GM19463 (cell line): ENCODE measurements at regions not wholly inside any gene's neighbourhood (a gene's known extent, or its start where the extent isn't known, plus 50 kb on each side); places are given as distances from the start of the nearest gene placed in this dataset.
"Not testable (repeated sequence)": the region's sequence is repeated elsewhere in the genome, so short reads cannot be mapped to it uniquely, and the experiment has no call there.

Experiments used
- ATAC-seq: cut with Tn5 transposase; IDR thresholded peaks from one replicate; pipeline ENCODE4 v1.9.1; 2021; ENCODE audit warnings: mild to moderate bottlenecking, moderate library complexity; ENCODE audit not compliant: unreplicated experiment

- ATAC-seq: no peak
Observed at GRCh38 chr3:70519913-70520659, 207.6 kb upstream of the MDFIC2 start.

GRCh38 chr3:70519026-70519425, 206.6 kb upstream of the MDFIC2 start:
- ATAC-seq: no peak

DNA sequence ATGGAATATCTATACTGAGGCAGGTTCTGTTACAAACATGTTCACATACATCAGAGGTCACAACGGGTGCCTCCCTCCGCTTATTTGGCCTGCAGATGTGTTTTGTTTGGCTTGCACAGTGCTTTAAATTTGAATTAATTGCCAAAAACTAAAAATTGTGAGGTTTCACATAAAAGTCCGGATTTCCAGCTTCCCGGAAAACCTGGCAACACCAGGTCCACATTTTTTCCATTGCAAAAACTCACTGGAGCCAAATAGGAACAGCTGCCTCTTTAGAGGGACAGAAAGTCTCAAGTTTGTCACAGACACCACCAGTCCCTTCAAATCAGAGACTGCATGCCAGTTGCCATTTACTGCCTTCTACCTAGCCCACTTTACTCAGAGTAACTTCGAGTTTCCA, 205.9 kb upstream of the MDFIC2 start:
- ATAC-seq: no peak

- no peak for ATAC-seq
Observed at GRCh38 chr3:70517124-70517890, 204.9 kb upstream of the MDFIC2 start.

DNA sequence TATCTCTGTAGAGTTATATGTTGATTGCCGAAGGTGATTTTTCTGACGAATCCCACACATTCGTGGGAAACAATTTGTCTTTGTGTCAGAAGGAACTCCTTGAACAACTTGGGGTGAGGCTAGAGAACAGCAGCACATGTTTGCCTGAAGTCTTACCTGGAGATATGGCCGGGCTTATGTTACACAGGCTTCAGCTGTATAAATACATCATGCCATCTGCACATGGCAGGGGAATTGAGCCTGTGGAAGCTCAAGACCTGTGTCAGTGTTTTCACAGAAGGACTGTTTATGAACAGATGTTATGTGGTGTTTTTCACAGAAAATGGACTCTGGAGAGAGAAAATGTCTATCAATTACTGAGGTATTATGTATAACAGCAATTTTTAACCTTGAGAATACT, 203.6 kb upstream of the MDFIC2 start:
- no peak for ATAC-seq

DNA sequence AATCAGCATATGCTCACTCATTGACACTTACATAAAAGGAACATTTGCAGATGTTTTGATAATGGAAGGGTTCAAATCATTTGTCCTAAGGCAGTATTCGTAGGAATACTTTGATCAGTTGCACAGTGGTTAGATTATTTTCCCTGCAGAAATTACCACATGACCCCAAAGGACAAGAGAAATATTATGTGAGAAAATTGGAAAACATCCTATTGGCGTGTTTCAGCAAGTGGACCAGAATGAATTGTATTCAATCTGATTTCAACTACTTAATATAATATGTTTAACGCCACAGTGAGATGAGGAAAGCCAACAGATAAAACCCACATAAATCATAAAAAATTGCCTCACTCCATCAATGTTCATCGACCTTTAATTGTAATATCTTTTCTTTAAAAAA, 195.0 kb upstream of the MDFIC2 start:
- no peak for ATAC-seq

DNA sequence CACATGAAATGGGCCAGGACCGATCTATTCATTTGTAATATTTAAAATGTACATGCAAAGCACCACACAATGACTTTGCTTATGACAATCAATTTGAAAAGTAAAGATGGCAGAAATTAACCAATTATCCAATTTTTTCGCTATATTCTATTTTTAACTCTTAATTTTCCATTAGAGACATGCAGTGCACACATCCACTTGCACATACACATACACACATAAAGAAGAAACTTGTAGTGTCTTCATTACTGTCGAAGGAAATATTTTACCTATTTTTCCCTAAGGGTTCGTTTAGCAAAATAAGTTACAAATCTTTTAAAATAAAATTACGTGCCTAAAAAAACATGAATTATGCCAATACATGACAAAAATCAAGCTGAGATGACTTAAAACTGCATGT, 194.3 kb upstream of the MDFIC2 start:
- ATAC-seq: no peak

DNA sequence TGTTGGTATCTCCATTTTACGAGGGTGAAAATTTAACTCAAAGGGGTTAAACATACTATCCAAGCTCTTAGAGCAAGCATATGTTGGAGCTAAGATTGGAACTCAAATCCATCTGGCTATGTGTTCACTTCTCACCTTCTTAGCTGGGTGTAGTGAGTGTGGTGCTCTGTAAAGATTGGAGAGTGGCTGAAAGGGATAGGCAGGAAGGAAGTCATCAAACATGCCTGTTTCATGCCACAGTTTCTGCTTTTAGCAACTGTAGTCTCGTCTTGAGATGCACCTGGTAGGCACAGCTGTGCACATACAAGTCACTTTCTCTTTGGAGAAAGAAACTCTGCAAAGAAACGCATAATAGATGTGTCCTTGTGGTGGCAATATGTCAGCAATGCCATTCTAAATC, 189.1 kb upstream of the MDFIC2 start:
- no peak for ATAC-seq

DNA sequence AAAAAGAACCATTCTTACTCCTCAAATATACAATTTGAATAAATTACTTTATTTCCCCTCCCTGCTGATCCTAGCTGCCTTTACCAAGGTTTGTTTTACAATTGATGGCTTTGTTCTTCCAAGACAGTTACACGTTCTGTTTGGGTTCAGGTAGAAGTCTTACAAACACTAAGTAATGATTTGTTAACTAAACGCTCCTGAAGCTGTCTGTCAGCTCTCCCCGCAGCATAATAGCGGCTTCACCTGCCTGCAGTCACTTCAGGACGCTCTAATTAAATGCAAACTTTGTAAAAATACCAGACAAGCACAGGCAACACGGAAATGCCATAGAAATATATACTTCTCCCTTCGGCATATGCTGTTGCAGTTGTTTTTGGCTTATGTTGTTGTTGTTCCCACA, 176.4 kb upstream of the MDFIC2 start:
- ATAC-seq: no peak

GRCh38 chr3:70488131-70488530, 175.7 kb upstream of the MDFIC2 start:
- ATAC-seq: no peak

- ATAC-seq: no peak
Observed at GRCh38 chr3:70486414-70487017, 174.1 kb upstream of the MDFIC2 start.

GRCh38 chr3:70476174-70476573, 163.7 kb upstream of the MDFIC2 start:
- ATAC-seq: no peak

GRCh38 chr3:70471464-70472342, 159.3 kb upstream of the MDFIC2 start:
- no peak for ATAC-seq

GRCh38 chr3:70466096-70466495, 153.7 kb upstream of the MDFIC2 start:
- ATAC-seq: no peak

DNA sequence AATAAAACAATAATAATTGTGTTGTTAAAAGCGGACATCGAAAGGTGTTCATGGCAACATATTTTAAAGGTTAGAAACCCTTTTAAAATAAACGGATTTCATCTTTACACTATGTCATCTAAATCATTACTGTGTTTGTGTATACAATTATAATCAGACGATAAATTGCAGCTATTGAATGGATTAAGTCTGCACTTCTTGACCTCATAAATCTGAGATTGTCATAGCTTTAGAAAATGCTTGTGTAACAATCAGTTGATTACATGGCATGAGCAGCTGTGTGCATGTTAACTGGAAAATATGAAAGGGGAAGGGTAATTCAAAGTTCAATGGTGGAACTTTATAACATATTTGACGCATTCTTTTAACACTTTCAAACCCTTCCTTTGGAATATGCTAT, 152.4 kb upstream of the MDFIC2 start:
- ATAC-seq: no peak

DNA sequence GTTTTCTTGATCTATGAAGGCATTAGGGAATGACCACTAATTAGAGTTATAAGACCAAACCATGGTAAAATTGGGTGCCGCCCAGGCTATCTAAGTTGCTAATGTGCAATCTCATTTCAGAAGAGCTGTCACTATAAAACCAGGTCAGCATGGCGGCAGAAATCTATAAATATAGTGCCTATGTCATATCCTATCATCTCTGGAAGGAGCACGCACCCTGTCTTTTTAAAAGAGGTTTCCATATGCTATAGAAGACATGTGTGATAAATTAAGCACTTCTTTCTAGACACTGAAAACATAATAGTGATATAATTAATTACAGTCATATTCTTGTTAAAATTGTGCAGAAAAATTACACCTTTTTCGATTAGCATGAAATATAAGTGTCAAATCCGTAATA, 152.0 kb upstream of the MDFIC2 start:
- no peak for ATAC-seq

- not testable (repeated sequence) for ATAC-seq
Observed at GRCh38 chr3:70450220-70450619, 137.8 kb upstream of the MDFIC2 start.

- ATAC-seq: not testable (repeated sequence)
Observed at GRCh38 chr3:70435422-70435821, 123.0 kb upstream of the MDFIC2 start.

DNA sequence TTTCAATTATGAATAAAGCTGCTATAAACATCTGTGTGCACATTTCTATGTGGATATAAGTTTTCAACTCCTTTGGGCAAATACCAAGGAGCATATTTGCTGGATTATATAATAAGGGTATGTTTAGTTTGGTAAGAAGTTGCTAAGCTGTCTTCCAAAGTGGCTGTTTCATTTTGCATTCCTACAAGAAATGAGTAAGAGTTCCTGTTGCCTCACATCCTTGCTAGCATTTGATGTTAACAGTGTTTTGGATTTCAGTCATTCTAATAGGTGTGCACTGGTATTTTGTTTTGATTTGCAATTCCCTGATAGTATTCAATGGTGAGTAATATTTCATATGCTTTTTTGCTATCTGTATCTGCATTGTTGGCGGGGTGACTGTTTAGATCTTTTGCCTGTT, 120.7 kb upstream of the MDFIC2 start:
- ATAC-seq: no peak

DNA sequence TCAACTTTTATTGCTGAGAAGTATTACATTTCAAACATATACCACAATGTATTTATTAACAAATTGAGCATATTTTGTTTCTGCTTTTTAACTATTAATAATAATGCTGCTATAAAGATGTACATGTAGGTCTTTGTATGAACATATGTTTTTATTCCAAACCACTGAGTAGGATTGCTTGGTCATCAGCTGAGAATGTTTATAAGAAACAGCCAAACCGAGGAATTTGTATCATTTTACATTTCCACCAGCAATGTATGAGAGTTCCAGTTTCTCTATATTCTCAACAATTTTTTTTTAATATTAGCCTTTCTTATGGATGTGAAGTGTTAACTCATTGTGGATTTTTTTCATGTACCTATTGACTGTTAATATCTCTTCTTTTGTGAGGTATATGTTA, 119.5 kb upstream of the MDFIC2 start:
- ATAC-seq: no peak

DNA sequence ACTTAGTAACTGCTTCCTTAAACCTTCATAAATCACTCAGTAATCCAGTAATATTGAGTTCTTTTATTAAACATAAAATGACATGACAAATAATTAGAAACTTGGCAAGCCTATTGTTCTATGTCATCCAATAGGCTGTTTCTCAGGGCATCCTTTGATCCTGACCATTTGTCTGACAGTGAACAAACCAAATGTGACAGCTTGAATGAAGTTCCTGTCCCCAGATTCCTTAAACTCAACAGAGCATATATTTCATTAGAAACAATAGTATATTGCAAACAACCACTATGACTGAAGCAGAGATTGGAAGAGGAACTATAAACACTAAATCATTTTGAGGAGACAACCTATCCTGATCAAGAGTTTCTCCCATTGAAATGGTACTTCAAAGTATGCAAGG, 113.6 kb upstream of the MDFIC2 start:
- ATAC-seq: no peak
